Gastrocnemius medialis (tissue), 4 donors: ENCODE measurements at regions not wholly inside any gene's neighbourhood (a gene's known extent, or its start where the extent isn't known, plus 50 kb on each side); places are given as distances from the start of the nearest gene placed in this dataset.

Source experiments
- ATAC-seq, 2 donors: fragments of 150-250 bp; one replicate each; pipeline ENCODE4 v1.9.1; 2016
- DNase-seq, 2 donors: peaks; one replicate each; pipeline ENCODE4 v3.0.0-alpha.2; 2019
- H3K27ac ChIP-seq, 4 donors: fragments of 200-600 bp; sonication (generic); 1 replicate in 1 of 4; 2 replicates in 3 of 4; pipeline ENCODE4 v1.5.1; 2016 to 2018; ENCODE audit warnings: mild to moderate bottlenecking in 2 of 4, moderate library complexity in 1 of 4
- H3K27me3 ChIP-seq, 3 donors: fragments of 200-600 bp; sonication (generic) in 2 of 3; 1 replicate in 1 of 3; 2 replicates in 2 of 3; pipeline versions ENCODE4 v1.5.1 to v1.6.0; 2016 to 2019; ENCODE audit warnings: mild to moderate bottlenecking in 1 of 3, moderate library complexity in 1 of 3
- H3K36me3 ChIP-seq, 2 donors: fragments of 200-600 bp; sonication (generic) in 1 of 2; one replicate each; pipeline ENCODE4 v1.5.1; 2017 to 2018
- H3K4me1 ChIP-seq, 2 donors: fragments of 200-600 bp; sonication (generic) in 1 of 2; one replicate each; pipeline ENCODE4 v1.5.1; 2016 to 2017; ENCODE audit warnings: mild to moderate bottlenecking in 2 of 2
- H3K4me3 ChIP-seq, 4 donors: fragments of 200-600 bp; sonication (generic) in 3 of 4; 1 replicate in 1 of 4; 2 replicates in 3 of 4; pipeline ENCODE4 v1.5.1; 2016 to 2019; ENCODE audit warnings: mild to moderate bottlenecking in 2 of 4
- H3K9me3 ChIP-seq, 3 donors: fragments of 200-600 bp; sonication (generic) in 2 of 3; 1 replicate in 1 of 3; 2 replicates in 2 of 3; pipeline ENCODE4 v1.5.1; 2016 to 2019
- POLR2A ChIP-seq, 2 donors: fragments of 450-650 bp; IDR thresholded peaks; one replicate each; pipeline ENCODE4 v1.6.1; 2017; ENCODE audit warnings: antibody characterized with exemption in 2 of 2, mild to moderate bottlenecking in 2 of 2, moderate library complexity in 2 of 2
- in situ Hi-C, 4 donors: fragments of 200-750 bp; cut with MboI; loops; one replicate each; pipeline versions ENCODE4 v1.15.0 to v1.8.0; 2017; ENCODE audit warnings: low sequenced_read_pairs in 4 of 4
- intact Hi-C: fragments of 100-400 bp; cut with DNase I; formaldehyde crosslinking; loops from one replicate; pipeline ENCODE4 v1.15.1; 2023; ENCODE audit warnings: low total_unique reads
- TF ChIP-seq, protein P1 (sequence below), 5 experiments: fragments of 450-650 bp in 3 of 5; fragments of 200-600 bp in 2 of 5; sonication (generic) in 2 of 5; IDR thresholded peaks in 4 of 5; conservative IDR thresholded peaks in 1 of 5; 1 replicate in 4 of 5; 2 replicates in 1 of 5; pipeline ENCODE4 v1.5.1; 2016 to 2019; ENCODE audit warnings: antibody characterized with exemption in 5 of 5, mild to moderate bottlenecking in 3 of 5, moderate library complexity in 3 of 5

DNA sequence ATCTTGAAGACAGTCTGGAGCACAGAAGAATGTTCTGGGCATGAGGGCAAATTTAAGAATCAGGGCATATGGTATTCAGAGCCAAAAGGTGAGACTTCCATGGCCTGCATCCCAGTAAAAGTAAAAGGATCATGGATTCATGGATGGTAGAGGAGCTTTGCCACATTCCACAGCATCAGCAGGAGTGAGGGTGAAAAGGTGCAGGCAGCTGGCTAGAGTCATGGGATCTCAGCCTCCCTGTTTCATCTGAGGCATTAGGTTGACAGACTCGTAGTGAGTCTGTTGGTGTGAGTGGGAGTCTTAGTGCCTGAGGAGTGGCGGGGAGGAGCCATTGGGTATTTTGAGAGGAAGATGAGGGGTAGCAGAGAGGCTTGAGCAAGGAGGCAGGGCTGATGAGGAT lies 301.6 kb downstream of the CYP26B1 start:
- ATAC-seq (no peak), DNase-seq (no peak)
- in situ Hi-C loops (no loop called here), intact Hi-C loops (no loop called here)
- Histone ChIP-seq H3K4me1 (peaks cover 0 to 6% of the 10 kb centered on the region in 2 donors), H3K27ac (no peak overlapping the region), H3K27me3 (no peaks in the 10 kb centered on the region), H3K4me3 (no peak overlapping the region), H3K9me3 (no peaks in the 10 kb centered on the region), H3K36me3 (no peaks in the 10 kb centered on the region)
- no peak for TF ChIP-seq POLR2A (IDR thresholded peaks at IDR 0.05)
- TF ChIP-seq, protein P1, sequence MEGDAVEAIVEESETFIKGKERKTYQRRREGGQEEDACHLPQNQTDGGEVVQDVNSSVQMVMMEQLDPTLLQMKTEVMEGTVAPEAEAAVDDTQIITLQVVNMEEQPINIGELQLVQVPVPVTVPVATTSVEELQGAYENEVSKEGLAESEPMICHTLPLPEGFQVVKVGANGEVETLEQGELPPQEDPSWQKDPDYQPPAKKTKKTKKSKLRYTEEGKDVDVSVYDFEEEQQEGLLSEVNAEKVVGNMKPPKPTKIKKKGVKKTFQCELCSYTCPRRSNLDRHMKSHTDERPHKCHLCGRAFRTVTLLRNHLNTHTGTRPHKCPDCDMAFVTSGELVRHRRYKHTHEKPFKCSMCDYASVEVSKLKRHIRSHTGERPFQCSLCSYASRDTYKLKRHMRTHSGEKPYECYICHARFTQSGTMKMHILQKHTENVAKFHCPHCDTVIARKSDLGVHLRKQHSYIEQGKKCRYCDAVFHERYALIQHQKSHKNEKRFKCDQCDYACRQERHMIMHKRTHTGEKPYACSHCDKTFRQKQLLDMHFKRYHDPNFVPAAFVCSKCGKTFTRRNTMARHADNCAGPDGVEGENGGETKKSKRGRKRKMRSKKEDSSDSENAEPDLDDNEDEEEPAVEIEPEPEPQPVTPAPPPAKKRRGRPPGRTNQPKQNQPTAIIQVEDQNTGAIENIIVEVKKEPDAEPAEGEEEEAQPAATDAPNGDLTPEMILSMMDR (IDR thresholded peaks at IDR 0.05 in 4 of 5, conservative IDR thresholded peaks at IDR 0.05 in 1 of 5): no peak

DNA sequence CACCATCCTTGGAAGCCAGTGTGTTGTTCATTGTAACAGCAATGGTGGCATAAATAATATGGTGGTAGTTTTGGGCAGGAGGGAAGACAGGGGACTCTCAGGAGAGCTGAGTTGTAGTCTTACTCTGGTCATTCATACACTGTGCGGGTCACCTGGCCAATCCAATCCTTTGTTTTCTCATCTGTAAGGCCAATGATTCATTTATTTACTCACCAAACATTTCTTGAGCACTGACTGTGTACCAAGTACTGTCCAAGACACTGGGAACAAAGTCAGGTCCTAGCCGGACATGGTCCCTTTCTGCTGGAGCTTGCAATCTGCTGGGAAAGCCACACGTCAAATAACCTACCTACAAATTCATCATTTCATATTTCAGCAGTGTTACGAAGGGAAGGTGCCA lies 302.7 kb downstream of the CYP26B1 start:
- no peak for TF ChIP-seq POLR2A (IDR thresholded peaks at IDR 0.05)
- TF ChIP-seq, protein P1 (IDR thresholded peaks at IDR 0.05 in 4 of 5, conservative IDR thresholded peaks at IDR 0.05 in 1 of 5): no peak
- DNase-seq: no peak
- H3K27ac ChIP-seq: no peak overlapping the region
- in situ Hi-C loops (no loop called here), intact Hi-C loops (no loop called here)
- H3K27me3 ChIP-seq: no peaks in the 10 kb centered on the region
- H3K36me3 ChIP-seq: no peaks in the 10 kb centered on the region
- no peaks in the 10 kb centered on the region for H3K4me1 ChIP-seq
- no peaks in the 10 kb centered on the region for H3K9me3 ChIP-seq
- H3K4me3 ChIP-seq: no peak overlapping the region
- no peak for ATAC-seq

DNA sequence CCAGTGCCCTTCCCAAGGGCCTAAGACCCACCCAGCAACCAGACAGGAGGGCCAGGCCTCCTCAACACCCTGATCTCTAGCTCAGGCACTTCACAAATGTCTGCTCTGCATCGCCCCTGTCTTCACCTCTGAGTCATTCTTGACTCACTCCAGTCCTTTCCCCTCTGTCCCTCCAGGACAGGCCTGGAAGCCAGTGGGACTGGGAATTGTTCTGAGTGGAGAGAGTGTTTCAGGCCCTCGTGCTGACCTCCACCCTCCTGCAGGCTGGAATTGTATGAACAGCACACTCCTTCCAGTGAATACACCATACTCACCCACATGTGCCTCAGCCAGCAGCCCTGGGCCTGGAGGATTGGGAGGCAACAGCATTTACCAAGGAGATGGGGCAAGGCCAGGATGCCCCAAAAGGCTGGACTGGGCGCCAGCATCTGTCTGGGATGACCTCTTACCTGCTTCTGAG lies 304.2 kb downstream of the CYP26B1 start:
- no peaks in the 10 kb centered on the region for H3K4me1 ChIP-seq
- TF ChIP-seq, protein P1 (IDR thresholded peaks at IDR 0.05 in 4 of 5, conservative IDR thresholded peaks at IDR 0.05 in 1 of 5): no peak
- no peak for TF ChIP-seq POLR2A (IDR thresholded peaks at IDR 0.05)
- no peak overlapping the region for H3K27ac ChIP-seq
- H3K36me3 ChIP-seq: no peaks in the 10 kb centered on the region
- in situ Hi-C loops (no loop called here), intact Hi-C loops (no loop called here)
- ATAC-seq (no peak), DNase-seq (no peak)
- no peaks in the 10 kb centered on the region for H3K27me3 ChIP-seq
- no peaks in the 10 kb centered on the region for H3K9me3 ChIP-seq
- no peak overlapping the region for H3K4me3 ChIP-seq

DNA sequence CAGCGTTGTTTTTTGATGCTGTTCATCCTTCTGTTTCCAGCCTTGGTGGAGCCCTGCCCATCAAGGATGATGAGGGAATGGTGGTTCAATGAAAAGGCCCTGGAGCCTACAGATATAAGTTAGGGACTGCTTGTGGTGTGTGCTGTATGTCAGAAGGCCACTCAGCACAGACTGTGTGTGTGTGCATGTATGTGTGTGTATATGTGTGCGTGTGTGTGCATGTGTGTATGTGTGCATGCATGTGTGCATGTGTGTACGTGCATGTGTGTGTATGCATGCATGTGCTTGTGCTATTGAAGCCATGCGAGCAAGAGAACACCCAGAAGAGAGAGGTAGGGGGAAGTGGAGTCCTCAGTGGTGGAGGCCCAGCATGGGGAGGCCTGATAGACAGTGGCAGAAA lies 304.9 kb downstream of the CYP26B1 start:
- DNase-seq: no peak
- H3K4me3 ChIP-seq: no peak overlapping the region
- no peaks in the 10 kb centered on the region for H3K9me3 ChIP-seq
- H3K4me1 ChIP-seq: no peaks in the 10 kb centered on the region
- in situ Hi-C loops (no loop called here), intact Hi-C loops (no loop called here)
- no peak overlapping the region for H3K27ac ChIP-seq
- H3K27me3 ChIP-seq: no peaks in the 10 kb centered on the region
- no peak for ATAC-seq
- no peak for TF ChIP-seq POLR2A (IDR thresholded peaks at IDR 0.05)
- TF ChIP-seq, protein P1 (IDR thresholded peaks at IDR 0.05 in 4 of 5, conservative IDR thresholded peaks at IDR 0.05 in 1 of 5): no peak
- H3K36me3 ChIP-seq: no peaks in the 10 kb centered on the region

DNA sequence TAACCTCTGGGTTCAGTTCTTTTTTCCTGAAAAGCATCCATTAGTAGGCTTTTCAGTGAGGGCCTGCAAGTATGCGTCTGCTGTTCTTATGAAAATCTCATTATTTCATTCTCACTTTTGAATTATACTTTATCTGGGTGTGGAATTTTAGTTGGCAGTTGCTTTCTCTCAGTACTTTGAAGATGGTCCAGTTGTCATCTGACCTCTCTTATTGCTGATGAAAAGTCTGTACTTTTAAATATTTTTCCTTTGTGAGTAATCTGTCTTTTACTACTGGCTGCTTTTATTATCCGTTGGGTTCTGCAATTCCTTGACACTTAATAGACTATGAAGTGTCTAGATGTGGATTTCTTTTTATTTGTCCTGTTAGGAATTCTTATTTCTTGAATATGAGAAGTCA lies 307.8 kb downstream of the CYP26B1 start:
- intact Hi-C loops: no loop called here
- TF ChIP-seq POLR2A (IDR thresholded peaks at IDR 0.05): no peak
- TF ChIP-seq, protein P1 (IDR thresholded peaks at IDR 0.05 in 4 of 5, conservative IDR thresholded peaks at IDR 0.05 in 1 of 5): no peak
- no peak overlapping the region for H3K27ac ChIP-seq
- no peak overlapping the region for H3K4me3 ChIP-seq
- no peaks in the 10 kb centered on the region for H3K36me3 ChIP-seq
- ATAC-seq: no peak
- no peak for DNase-seq
- H3K27me3 ChIP-seq: no peaks in the 10 kb centered on the region
- H3K4me1 ChIP-seq: no peaks in the 10 kb centered on the region
- H3K9me3 ChIP-seq: no peaks in the 10 kb centered on the region
- in situ Hi-C loops: no loop called here
